ENCODE measurements at regions not wholly inside any gene's neighbourhood (a gene's known extent, or its start where the extent isn't known, plus 50 kb on each side); places are given as distances from the start of the nearest gene placed in this dataset.

GRCh38 chr12:124413915-124414314 lies 119.0 kb downstream of the RFLNA start:
- H3K27me3 ChIP-seq (ENCODE audit: control insufficient read depth, insufficient read depth, low read length), result no peaks in the 10 kb centered on the region
- H3K4me1 ChIP-seq (ENCODE audit: control insufficient read depth, extremely low read depth, insufficient read depth, low read length), result peaks cover 27% of the 10 kb centered on the region
- no peak overlapping the region for H2AFZ ChIP-seq (ENCODE audit: low read length)
- no peaks in the 10 kb centered on the region for H3K9me3 ChIP-seq (ENCODE audit: control insufficient read depth, insufficient read depth, low read depth, low read length)
- H3K79me2 ChIP-seq (ENCODE audit: control insufficient read depth, insufficient read depth, low read length), result no peaks in the 10 kb centered on the region
- no peak for DNase-seq (ENCODE audit: low read depth in 2 of 2)
- H4K20me1 ChIP-seq (ENCODE audit: control insufficient read depth, extremely low read depth, insufficient read depth, low read length), result no peaks in the 10 kb centered on the region
- no peak overlapping the region for H3K27ac ChIP-seq (ENCODE audit: insufficient read depth, low read length)
- H3K4me3 ChIP-seq (replicated peaks in 1 of 4; ENCODE audit: control extremely low read depth in 1 of 4, insufficient read depth in 1 of 4, low read depth in 3 of 4, low read length in 4 of 4), result no peak overlapping the region
- H3K4me2 ChIP-seq (ENCODE audit: extremely low read depth, insufficient read depth, low read length), result no peak overlapping the region
- TF ChIP-seq EZH2 (IDR thresholded peaks at IDR 0.05; ENCODE audit: low read length, missing control alignments) (no peak), CTCF (conservative IDR thresholded peaks at IDR 0.05 in 1 of 2, IDR thresholded peaks at IDR 0.05 in 1 of 2; ENCODE audit: low read depth in 1 of 2, low read length in 2 of 2) (no peak)
- no peak overlapping the region for H3K9ac ChIP-seq (ENCODE audit: insufficient read depth, low read length)
- peaks cover 4% of the 10 kb centered on the region for H3K36me3 ChIP-seq (ENCODE audit: control insufficient read depth, insufficient read depth, low read length)

GRCh38 chr12:124413401-124413800 lies 118.5 kb downstream of the RFLNA start:
- H3K27me3 ChIP-seq (ENCODE audit: control insufficient read depth, insufficient read depth, low read length), result no peaks in the 10 kb centered on the region
- H2AFZ ChIP-seq (ENCODE audit: low read length), result no peak overlapping the region
- DNase-seq (ENCODE audit: low read depth in 2 of 2), result no peak
- peaks cover 4% of the 10 kb centered on the region for H3K36me3 ChIP-seq (ENCODE audit: control insufficient read depth, insufficient read depth, low read length)
- H3K9ac ChIP-seq (ENCODE audit: insufficient read depth, low read length), result no peak overlapping the region
- H3K27ac ChIP-seq (ENCODE audit: insufficient read depth, low read length), result no peak overlapping the region
- no peak overlapping the region for H3K4me2 ChIP-seq (ENCODE audit: extremely low read depth, insufficient read depth, low read length)
- TF ChIP-seq EZH2 (IDR thresholded peaks at IDR 0.05; ENCODE audit: low read length, missing control alignments) (no peak), CTCF (conservative IDR thresholded peaks at IDR 0.05 in 1 of 2, IDR thresholded peaks at IDR 0.05 in 1 of 2; ENCODE audit: low read depth in 1 of 2, low read length in 2 of 2) (no peak)
- no peaks in the 10 kb centered on the region for H4K20me1 ChIP-seq (ENCODE audit: control insufficient read depth, extremely low read depth, insufficient read depth, low read length)
- H3K9me3 ChIP-seq (ENCODE audit: control insufficient read depth, insufficient read depth, low read depth, low read length), result no peaks in the 10 kb centered on the region
- no peaks in the 10 kb centered on the region for H3K79me2 ChIP-seq (ENCODE audit: control insufficient read depth, insufficient read depth, low read length)
- H3K4me1 ChIP-seq (ENCODE audit: control insufficient read depth, extremely low read depth, insufficient read depth, low read length), result peaks cover 27% of the 10 kb centered on the region
- no peak overlapping the region for H3K4me3 ChIP-seq (replicated peaks in 1 of 4; ENCODE audit: control extremely low read depth in 1 of 4, insufficient read depth in 1 of 4, low read depth in 3 of 4, low read length in 4 of 4)

- DNase-seq (ENCODE audit: low read depth in 2 of 2), result no peak
- peak overlapping the region; percentile 12 for H3K9ac ChIP-seq (ENCODE audit: insufficient read depth, low read length)
- H3K4me2 ChIP-seq (ENCODE audit: extremely low read depth, insufficient read depth, low read length), result no peak overlapping the region
- H3K4me3 ChIP-seq (replicated peaks in 1 of 4; ENCODE audit: control extremely low read depth in 1 of 4, insufficient read depth in 1 of 4, low read depth in 3 of 4, low read length in 4 of 4), result no peak overlapping the region
- H2AFZ ChIP-seq (ENCODE audit: low read length), result no peak overlapping the region
- no peaks in the 10 kb centered on the region for H3K9me3 ChIP-seq (ENCODE audit: control insufficient read depth, insufficient read depth, low read depth, low read length)
- H4K20me1 ChIP-seq (ENCODE audit: control insufficient read depth, extremely low read depth, insufficient read depth, low read length), result no peaks in the 10 kb centered on the region
- H3K36me3 ChIP-seq (ENCODE audit: control insufficient read depth, insufficient read depth, low read length), result peaks cover 6% of the 10 kb centered on the region
- H3K27me3 ChIP-seq (ENCODE audit: control insufficient read depth, insufficient read depth, low read length), result no peaks in the 10 kb centered on the region
- H3K79me2 ChIP-seq (ENCODE audit: control insufficient read depth, insufficient read depth, low read length), result no peaks in the 10 kb centered on the region
- TF ChIP-seq EZH2 (IDR thresholded peaks at IDR 0.05; ENCODE audit: low read length, missing control alignments) (no peak), CTCF (conservative IDR thresholded peaks at IDR 0.05 in 1 of 2, IDR thresholded peaks at IDR 0.05 in 1 of 2; ENCODE audit: low read depth in 1 of 2, low read length in 2 of 2) (no peak)
- H3K27ac ChIP-seq (ENCODE audit: insufficient read depth, low read length), result no peak overlapping the region
- peaks cover 27% of the 10 kb centered on the region for H3K4me1 ChIP-seq (ENCODE audit: control insufficient read depth, extremely low read depth, insufficient read depth, low read length)
Measured at GRCh38 chr12:124412646-124413015, 117.7 kb downstream of the RFLNA start.

Data from fibroblast of lung (primary cell).